Activated CD8-positive, alpha-beta memory T cell treated with anti-CD3 and anti-CD28 coated beads for 1 hour (primary cell): ENCODE measurements at regions not wholly inside any gene's neighbourhood (a gene's known extent, or its start where the extent isn't known, plus 50 kb on each side); places are given as distances from the start of the nearest gene placed in this dataset.

Source experiments
- DNase-seq, 2 donors: peaks; one replicate each; pipeline ENCODE4 v3.0.0-alpha.2; 2020; ENCODE audit warnings: low read depth in 1 of 2; ENCODE audit errors: extremely low read depth in 1 of 2

DNA sequence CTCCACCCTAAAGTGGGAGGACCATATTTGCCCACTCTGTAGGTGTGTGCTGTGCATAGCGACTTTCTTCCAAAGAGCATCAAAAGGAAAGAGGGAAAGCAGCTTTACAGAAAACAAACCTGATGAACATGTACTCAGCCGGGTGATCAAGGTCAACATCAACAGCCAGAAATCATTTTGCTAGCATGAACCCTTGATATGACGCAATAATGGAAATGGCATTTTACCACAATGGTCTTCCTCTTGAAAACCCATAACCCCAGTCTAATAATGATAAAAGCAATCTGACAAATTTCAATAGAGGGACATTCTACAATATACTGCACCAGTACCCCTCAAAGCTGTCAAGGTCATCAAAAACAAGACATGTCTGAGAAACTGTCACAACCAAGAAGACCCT lies 350.2 kb downstream of the FBXO15 start:
- no peak for DNase-seq

DNA sequence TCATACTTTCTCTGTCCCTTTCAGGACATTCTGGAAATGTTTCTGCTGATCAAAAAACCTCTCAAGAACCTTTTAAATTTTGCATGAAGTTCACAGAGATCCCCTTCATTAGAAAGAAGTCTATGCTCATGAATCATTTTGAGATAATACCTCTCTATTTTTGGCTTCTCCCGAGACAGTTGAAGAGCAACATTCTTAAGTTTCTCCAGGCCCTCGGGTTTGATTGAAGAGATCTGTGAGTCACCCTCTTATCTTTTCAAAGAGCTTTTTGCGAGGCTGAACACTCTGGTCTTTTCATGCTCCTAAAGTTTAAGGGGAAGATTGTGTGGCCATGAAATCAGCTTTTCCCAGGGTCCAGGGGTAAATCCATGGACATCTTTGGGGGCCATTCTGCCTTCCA lies 354.2 kb downstream of the FBXO15 start:
- no peak for DNase-seq

DNA sequence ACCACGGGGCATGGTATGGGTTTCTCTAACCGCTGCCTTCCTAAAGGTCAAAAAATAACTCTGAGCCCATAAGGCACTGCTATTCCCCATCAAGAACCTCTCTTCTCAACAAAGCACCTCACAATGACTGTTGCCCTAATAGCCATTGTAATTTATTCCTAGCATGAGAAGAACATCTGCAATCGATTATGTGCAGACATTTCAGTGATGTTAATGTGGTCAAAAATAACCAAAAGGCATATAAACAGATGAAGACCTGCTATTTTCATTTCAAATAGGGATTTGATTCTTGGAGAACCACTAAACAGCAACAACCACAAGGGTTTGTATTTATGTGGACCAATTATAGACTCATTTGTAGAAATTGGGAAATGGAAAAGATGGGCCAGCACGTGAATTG lies 356.6 kb downstream of the FBXO15 start:
- no peak for DNase-seq

DNA sequence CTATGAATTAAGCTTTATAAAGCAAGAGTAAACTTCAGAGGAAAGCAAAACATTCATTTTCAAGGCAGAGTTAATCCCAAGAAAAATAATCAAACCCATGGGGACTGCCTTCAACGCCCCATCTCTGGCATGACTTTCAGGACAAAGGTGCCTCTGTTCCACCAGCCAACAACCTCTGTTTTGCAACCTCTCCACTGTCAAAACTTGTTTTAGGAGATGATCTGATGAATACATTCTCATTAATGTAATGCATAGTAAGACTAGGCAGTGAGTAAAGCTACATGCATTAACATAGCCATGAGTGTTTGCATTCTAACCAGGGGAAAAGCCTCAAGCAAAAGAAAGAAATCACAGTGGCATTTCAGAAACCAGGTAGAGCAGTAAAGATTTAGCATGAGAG lies 357.0 kb downstream of the FBXO15 start:
- DNase-seq, result no peak

DNA sequence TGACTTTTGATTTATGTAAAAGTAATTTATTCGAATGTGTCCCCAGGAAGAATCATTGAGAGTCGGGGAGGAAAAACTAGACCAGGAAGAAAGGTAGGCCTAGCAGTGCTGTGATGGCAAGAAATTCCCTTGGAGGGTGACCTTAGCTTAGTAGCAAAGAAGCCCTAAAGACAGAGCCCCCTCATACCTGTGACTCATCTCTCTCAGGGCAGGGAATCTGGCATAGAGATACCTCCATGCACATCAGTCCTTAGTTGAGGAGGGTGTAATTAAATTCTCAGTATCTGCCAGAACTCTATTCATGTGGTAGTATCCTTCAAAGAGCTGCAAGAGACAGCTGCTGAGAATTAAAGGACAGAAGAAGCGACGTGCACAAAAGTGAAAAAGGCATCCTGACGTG lies 360.3 kb downstream of the FBXO15 start:
- no peak for DNase-seq

DNA sequence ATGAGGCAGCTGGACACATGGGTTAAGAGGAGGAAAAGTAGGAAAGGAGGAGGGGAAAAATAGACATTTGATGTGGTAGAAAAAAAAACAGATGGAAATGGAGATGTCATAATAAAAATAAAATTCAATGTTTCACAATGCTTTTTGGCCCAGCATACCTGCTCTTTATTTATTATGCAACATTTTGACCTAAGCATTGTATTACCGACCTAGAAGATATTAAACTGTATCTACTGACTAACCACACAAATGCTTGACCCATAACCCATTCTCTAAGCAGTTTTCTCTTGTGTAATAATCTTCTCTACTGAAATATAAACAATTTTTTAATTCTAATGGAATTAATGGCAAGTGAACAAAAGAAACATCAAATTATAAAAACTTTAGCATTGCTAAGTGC lies 362.3 kb downstream of the FBXO15 start:
- DNase-seq, result no peak

DNA sequence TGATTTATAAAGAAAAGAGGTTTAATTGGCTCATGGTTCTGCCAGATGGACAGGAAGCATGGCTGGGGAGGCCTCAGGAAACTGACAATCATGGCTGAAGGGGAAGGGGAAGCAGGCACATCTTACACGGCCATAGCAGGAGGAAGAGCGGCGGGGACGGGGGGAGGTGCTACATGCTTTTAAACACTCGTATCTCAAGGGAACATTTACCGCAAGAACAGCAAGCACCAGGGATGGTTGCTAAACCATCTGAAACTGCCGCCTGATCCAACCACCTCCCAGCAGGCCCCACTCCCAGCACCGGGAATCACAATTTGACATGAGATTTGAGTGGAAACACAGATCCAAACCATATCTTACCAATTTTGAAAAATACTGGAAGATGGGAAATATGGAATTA lies 362.8 kb downstream of the FBXO15 start:
- DNase-seq, result no peak

DNA sequence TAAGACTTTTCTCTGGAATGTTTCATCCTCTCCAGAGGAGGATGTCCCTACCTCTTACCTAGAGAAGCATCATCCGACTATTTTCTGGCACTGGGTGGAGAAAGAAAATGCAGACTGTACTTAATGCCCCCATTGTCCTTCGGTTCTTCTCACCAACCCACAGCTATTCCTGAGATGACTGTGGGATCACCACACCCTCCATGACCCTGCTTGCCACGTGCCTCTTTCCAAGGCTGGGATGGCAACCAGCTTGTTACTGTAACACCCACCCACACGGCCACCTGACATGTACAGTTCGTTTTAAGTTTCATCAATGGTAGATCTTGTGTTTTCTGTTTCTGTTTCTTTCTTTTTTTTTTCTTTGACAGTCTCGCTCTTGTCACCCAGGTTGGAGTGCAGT lies 365.2 kb downstream of the FBXO15 start:
- DNase-seq, result no peak

DNA sequence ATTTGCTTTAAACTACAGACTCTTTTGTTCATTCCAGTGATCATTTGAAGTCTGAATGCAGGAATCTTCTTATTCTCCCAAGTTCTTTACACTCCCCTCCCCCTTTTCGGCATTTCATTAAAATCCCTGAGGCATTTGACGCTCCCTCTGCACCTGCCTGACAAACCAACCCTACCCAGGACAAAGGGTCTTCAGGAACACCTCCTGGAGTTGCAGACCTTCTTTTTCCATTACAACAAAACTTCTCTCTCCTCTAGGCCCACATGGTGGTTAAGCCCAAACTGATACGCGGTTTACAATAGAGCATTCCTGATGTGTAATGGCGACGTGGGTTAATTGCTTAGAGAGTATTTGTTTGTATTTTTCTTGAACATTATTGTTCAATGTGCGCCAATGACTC lies 367.4 kb downstream of the FBXO15 start:
- no peak for DNase-seq

DNA sequence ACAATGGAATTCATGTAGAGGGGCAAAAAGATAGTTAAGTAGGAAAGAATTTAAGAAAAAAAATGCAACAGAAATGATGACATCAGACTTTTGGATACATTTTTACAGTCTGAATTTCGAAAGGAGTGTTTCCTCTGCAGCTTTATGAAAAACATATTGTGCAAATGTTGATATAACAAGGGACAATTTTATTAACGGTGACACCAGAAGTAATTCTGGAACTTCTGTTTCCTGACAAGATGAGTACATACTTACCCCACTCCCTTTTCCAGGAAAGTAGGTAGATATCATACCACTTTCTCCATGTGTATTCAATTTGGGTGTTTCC lies 369.6 kb downstream of the FBXO15 start:
- no peak for DNase-seq

DNA sequence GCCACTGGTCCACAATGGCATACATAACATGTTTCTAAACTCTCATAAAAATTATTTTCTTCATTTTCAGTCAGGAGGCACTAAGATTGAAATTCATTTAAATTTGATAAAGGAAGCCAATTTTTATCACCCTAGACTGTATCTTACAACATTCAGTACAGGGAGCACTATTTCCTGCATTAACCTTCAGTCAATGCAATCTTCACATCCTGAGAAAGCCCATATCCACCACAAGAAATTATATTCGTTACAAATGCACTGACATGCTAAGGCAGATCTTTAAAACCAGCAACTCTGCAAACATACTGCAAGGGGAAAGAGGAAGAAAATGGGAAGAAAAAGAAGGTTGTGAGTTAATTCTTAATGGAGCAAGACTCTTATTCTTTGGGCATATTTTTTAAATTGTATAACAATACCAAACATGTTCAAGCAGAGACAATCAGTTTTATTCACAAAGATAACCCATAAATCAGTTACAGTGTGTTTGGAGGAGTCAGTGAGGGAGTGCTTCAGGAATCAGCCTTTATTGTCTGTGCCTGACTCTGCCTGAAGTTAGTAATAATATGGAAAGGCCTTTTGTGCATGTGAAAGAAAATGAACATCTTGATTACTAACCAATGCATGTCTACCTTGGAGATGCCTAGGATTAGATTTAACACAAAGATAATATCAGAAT lies 370.1 kb downstream of the FBXO15 start:
- DNase-seq, result no peak

DNA sequence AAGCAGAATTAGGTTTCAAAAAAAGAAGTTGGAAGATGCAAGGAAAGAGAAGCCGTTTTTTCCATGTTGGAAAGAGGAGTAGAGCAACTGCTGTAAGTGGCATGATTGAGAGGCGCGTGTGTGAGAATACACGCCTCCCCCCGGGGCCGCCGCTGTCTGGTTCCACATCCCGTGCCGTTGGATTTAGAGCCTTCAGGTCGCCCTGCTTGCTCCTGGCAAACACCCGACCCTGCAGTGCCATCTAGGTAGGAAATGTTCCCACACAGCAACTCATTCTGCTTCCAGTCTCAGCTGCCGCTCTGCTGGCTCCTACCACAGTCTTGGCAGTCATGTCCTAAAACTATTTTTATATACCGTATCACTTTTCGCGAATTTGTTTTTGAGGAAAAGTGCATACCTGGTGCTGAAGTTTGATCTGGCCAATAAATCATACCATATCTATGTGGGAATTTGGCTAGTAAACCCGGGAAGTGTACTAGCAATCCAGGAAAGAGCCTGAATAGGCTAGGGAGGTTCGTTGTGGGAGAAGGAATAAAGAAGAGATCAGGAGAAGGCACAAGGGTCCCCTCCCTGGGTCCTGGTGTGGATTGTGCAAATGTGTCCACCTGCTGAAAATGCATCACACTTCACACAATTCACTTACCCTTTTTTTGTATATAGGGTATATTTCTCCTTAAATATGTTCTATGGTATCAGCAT lies 372.7 kb downstream of the FBXO15 start:
- DNase-seq, result no peak

DNA sequence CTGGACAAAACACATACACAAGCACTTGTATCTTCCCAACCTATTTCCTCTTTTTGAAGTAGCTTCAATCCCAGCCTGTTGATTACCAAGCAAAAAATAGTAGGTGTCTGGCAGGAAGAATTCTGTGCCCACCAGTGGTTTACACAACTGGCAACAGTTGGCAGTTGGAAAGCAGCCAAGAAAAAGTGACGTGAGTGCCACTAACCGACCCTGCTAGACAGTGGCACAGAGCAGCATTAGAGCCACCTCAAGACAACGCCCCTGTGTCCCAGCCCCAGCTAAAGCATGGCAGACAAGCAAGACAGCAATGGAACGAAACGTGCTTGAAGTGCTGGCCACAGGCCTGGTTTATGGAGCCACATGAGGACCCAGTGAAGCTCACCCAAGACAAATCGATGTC lies 379.6 kb downstream of the FBXO15 start:
- DNase-seq, result no peak

DNA sequence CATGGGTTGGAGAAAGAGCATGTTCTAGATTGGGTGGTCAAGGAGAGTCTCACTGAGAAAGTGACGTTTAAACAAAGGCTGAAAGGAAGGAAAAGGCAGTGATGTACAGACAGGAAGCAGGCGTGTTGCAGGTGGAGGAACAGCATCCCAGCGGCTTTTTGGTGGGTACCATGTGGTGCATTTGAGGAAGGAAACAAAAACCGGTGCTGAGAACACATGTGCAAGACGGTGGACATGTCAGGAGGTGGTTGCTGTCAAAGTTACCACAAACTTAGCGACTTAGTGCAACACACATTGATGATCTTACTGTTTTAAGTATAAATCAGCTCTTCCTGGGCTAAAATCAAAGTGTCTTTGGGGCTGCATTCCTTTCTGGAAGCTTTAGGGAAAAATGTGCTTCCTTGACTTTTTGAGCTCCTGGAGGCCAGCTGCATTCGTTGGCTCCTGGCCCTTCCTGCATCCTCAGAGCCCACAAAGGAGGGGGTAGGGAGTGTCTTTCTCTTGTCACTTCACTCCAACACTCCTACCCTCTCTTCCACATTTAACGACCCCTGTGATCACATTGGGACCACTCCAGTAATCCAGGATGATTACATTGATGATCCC lies 380.6 kb downstream of the FBXO15 start:
- DNase-seq, result no peak

DNA sequence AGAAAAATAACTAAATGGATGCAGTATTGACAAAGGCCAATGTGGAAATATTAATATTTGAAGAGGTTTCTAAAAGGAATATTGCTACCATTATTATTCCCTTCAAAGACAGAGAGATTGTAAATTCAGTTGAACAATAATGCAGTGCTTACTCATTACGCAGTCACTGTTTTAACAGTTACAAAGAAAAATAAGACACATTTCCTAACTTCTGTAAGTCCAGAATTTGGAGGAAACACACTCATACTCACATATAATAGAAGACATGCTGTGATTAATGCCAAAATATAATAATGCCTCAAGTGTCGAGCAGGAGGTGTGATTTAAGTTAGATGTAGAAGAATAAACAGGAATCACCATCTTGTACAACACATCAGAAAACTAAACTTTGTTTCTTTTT lies 389.2 kb downstream of the FBXO15 start:
- DNase-seq, result no peak

DNA sequence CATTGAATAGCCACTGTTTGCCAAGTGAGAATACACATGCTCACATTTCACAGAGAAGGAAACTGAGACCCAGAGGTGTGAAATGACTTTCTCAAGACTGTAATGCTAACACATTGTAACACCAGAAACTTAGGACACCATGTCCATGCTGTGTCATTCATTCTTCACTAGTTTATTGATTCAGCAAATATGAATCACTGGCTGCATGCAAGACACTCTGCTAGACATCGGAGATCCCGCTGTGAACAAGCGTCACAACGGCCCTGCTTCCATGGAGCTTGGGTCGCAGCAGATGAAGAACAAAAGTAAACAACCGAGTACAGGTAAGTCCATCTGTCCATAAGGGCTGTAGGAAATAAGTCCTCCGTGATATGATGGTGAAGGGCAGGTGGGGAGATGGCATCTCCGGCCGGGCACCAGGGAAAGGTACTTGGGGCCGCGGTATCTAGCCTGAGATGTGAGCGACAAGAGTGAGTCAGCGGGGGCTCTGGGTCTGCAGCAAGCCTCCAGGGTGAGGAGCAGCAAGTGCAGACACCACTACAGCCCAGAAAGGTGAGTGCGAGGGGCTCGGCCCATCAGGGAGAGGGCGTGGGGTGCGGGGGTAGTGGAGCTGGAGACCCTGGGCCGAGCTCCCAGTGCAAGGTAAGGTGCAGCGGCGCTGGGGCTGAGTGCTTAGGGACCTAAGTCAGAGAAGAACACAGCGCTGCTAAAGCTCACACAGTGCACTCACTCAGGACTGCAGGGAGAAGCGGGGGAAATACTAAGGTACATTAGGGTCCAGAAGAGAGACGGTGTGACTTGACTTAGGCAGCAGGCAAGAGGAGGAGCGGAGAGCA lies 391.2 kb downstream of the FBXO15 start:
- DNase-seq, result no peak

DNA sequence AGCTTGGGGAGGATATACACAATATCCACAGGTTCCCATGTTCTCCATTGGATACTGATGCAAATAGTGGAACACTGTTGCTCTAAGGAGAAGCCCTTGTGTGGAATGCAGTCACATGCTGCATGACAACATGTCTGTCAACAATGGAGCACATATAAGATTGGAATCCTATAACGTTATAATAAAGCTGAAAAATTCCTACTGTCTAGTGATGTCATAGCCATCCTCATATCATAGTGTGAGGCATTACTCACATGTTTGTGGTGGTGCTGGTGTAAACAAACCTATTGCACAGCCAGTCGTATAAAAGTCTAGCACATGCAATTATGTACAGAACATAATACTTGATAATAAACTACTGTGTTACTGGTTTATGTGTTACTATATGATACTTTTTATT lies 394.7 kb downstream of the FBXO15 start:
- no peak for DNase-seq

DNA sequence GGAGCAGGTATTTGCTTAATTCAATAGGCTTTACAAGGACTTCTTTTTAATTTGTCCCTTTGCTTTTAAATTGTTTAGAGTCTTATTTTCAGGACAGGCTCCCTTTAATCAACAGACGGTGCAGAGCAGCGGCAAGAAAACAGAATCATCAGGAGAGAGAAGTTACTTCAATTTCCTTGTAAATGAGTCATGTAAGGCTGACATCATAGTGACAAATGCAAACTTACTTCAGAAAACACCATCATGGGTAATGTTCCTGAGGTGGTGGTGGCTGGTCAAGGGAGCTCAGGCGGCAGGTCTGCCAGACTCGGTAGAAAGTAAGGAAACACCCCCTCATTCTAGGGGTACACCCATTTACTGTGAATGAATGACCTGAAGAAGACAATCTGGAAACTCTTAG lies 395.1 kb downstream of the FBXO15 start:
- no peak for DNase-seq

DNA sequence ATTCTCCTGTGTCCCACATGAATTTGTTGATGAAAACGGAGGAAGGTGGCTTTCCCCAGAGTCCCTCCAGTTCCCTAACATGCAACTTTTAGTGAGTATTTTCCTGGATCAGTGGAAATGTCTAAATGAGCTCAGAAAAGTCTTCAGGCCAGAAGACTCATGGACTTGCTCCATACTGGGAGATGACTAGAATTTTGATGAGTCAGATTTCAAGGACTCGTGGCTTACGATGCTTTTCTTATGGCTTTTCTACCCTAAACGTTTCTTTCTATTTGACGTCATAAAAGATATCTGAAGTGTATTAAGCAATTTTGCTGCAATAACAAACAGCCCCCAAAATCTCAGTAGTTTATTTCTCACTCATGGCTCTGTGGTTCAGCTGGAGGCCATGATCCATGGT lies 397.6 kb downstream of the FBXO15 start:
- no peak for DNase-seq

DNA sequence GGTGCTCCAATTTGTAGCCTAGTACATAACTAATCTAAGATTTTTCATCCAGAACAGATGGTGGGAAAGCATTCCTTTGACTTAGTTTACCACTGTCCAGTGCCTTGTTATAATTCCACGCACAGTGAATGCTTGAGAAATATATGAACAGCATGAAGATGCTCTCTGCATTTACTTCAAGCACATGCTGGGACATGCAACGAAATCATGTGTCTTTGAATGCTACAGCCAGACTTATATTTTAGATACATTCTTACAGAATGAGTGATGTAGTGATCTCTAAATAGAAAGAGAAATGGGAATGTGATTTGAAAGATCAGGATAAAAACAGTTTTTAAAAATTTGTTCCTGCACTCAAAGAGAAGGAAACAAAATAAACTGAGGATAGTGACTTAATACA lies 398.3 kb downstream of the FBXO15 start:
- DNase-seq, result no peak

DNA sequence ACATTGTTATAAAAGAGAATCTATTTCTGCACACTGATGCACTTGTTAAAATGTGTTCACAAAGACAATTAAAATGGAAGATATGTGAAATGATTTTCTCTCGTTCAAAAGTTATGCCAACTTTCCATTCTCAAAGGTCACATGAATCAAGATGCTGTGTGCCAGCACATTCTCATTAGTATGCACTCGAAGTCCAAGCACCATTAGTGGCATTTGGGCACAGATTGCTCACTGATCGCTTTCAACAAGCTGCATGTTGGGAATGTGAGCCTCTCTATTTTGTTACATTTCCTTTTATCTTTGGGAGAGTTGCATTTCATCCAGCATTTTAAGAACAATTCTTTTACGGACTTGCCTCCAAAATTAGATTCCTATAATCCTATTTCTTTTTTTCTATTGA lies 398.9 kb downstream of the FBXO15 start:
- no peak for DNase-seq

DNA sequence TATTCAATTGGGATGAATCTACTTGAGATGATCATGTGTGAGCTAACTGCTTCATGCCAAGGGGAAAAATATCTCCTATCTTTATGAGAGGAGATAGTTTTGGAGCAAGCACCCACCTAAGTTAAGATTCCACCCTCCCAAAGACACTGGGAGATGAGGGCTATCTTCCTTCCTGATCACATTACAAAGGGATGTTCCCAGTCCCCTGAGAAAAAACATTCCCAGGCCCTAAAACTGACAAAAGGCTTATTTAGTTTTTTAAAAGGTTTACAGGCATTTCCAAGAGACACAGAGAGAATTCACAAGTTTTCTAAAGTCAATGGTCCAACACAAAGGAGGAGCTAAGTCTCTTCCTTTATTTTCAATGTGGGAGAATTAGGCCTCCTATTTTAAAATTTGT lies 401.5 kb downstream of the FBXO15 start:
- DNase-seq, result no peak
